HG02943 (cell line): ENCODE measurements at regions not wholly inside any gene's neighbourhood (a gene's known extent, or its start where the extent isn't known, plus 50 kb on each side); places are given as distances from the start of the nearest gene placed in this dataset.

ENCODE experiments used
- ATAC-seq: cut with Tn5 transposase; IDR thresholded peaks from one replicate; pipeline ENCODE4 v1.9.1; 2021; ENCODE audit warnings: mild to moderate bottlenecking, low read depth, moderate library complexity; ENCODE audit not compliant: unreplicated experiment

DNA sequence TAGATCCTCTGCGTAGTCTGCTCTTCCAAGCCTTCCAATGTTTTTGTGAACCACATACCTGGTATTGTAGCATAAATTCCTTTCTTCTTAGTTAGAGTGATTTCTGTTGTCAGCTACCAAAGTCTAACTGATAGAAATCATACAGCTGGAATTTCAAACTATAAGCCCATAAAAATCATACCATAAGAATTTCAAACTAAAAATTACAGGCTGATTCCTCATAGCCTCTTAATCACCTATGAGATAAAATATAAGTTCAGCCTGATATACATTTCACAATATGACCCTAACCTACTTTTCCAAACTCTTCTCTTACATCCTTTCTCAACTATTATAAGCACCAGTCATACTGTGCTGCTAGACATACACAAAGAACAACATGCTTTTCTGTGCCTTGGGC is 64.8 kb downstream of the PTHLH start:
- no peak for ATAC-seq

DNA sequence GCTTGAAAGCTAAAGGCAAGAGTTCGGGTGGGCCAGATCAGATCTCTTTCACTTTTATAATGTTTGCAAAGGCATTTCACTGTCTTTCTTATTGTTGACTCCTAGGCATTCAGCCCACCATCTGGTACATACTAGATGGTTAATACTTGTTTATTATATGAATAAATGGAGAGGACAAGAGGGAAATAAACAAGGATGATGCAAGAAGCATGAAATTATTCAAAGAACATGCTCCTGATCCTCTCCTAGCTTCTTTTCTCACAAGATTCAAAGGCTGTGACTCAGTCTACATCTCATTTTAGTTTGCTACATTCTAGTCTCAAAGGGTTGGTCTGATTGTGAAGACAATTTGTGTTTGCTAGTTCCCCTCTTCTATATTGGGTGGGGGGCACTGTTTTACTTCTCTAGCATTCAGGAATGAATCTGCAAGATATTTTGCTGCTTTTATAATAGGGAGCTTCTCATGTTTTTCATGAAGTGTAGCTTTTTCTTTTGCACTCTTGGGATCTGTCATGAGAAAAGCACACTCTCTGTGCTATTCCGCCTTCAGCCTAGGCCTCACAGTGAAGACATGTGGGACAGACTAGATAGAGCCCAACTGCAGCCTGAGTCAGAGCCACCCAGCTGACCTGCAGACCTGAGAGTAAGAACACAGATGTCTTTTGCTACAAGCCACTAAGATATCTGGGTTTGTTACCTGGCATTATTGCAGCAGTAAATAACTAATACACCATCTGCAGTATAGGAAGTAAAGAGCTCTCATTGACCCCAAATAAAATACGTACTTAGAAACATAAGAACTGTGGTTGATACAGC is 65.7 kb downstream of the PTHLH start:
- ATAC-seq, result no peak

DNA sequence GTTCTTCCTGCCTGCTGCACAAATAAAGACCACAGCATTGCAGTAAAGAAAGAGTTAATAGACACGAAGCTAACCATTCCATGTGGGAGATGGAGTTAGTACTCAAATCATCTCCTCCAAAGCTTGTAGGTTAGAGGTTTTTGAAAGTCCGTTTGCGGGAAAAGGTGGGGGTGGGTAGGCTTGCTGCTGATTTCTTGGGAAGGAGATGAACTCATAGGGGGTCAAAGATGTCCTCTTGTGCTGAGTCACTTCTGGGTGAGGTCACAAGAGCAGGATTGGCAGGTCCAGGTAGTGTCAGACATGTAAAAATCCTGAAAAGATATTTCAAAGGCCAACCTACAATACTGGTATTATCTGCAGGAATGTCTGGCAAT is 66.4 kb downstream of the PTHLH start:
- ATAC-seq, result no peak

DNA sequence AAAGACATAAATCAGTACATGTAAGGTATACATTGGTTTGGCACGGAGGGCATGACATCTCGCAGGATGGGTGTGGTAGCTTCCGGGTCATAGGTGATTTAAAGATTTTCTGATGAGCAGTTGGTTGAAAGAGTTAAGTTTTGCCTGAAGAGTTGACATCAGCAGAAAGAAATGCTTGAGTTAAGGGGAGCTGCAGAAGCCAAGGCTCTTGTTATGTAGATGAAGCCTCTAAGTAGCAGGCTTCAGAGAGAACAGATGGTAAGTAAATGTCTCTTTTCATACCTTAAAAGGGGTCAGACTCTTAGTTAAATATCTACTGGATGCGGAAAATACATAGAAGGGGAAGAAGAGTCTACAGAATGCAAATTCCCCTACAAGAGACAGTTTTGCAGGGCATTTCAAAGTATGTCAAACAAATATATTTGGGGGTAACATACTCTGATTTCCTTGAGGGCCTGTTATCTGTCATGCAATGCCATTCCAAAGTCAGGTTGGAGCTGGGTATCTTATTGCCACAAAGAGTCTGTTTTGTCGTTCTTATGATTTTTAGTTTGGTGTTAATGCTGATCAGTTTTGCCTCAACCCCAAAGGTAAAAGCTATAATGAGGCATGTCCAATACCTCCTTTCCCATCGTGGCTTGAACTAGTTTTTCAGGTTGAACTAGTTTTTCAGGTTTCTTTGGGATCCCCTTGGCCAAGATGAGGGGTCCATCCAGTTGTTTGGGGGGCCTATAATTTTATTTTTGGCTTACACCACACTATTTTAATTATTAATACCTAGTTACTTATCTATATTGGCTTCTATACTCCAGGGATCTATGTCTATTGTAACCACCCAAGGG is 67.0 kb downstream of the PTHLH start:
- ATAC-seq, result no peak

DNA sequence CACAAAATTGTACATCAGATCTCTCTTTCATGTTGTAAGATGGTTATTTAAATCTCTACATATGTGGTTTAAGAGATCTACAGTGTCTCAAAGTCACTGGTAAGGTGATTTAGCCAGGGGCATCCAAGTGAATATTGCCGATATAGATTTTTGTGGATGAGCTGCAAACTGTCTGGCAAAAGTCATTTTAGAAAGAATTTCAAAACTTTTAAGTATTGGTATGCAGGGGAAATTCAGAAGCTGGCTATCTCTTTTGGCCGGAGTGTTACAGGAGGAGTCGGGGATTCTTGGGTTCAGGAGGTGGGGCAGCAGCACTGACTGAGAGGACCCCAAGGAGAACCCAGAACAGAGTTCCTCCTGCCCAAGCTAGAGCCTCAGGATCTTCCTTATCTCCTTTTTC is 69.9 kb downstream of the PTHLH start:
- ATAC-seq, result no peak

DNA sequence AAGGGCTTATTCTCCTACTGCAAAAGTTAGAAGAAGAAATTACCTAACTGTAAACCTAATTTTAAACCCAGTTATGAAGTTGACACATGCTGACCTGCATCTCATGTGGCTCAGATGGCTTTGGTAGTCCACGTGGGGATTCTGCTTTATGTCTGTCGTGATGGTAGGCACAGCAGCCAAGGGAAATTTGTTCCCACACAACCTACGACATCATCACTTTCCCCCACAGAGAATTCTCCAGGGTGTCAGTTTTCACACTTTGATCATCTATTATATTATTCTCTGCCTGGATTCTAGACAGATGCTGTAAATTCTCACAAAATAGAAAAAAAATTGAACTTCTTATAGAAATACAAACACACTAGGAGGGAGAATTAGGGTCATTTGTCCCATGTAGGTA is 70.6 kb downstream of the PTHLH start:
- no peak for ATAC-seq

DNA sequence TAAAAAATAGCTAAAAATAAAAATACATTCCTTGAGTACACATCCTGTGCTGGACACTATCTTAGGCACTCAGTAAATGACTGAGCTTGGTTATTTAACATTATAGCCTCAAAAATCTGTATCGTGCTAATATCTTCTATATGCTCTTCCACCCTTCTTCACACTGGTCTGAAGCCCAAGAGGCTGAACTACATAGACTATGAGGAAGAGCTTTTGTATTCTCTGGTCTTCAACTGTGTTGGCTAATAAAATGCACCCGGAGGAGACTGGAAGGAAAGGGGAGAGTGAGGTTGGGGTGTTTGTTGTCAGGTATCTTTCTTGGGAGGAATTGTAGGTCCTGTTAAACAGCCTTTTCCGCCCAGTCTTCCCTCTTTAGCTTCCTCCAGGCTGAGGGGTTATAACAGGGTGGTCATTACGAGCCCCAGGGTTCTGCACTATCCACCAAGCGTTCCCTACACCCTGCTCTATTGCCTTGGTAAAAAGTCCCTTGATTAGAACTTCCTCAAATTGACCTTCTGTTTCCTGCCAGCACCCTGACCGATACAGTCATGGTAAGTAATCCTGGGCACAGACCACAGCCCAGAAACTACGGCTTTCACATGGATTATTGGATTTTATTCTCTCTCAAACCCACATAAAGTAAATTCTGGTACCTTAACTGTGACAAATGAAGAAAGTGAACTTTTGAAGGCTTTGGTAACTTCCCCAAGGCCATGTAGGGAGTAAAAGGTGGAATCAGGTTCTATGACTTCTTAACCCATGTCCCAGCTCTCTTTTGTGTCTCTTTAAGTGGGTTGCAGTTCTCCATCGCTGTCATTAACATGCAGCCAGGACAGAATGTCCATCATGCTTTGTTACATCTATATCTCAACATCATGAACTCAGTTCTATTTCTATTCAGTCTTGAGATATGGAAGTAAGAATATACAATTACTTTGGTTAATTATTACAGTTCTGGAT is 71.3 kb downstream of the PTHLH start:
- ATAC-seq, result no peak

DNA sequence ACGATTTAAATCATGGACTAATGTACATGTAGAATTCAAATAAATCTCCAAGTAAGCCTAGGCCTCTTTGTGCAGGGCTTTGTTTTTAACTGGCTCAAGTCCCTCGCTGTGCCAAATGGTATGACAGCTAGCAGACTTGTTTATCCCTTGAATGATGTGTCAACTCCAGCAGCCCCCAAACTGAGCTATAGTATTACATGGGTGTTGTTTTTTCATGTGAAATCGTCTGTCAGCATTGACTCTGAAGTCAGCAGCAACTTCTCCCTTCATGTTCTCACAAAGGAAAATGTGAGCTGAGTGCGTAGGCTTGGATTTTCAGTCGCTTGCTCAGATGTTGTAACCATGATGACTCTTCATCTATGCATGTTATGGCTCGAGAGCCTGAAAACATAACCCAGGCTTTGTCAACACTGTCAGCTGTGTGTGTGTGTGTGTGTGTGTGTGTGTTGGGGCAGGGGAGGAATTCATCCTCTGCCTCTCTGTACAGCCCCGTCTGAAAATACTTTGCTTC is 73.3 kb downstream of the PTHLH start:
- ATAC-seq, result no peak

DNA sequence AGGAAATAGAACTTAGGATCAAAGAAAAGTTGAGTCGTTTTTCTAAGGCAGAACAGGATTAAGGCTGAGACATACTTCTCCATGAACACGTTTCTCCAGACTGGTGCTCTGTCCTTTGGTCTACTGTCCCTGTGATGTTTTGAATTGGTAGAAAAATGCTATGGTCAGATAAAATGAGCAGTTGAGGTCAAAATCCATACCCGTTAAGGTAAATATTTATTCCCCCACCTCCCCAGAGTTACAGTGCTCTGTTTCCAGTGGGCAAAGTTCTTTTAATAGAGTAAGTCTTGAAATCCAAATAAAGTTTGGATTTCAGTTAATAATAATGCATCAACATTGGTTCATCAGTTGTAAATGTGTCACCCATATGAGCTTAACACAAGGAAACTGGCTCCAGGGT is 74.5 kb downstream of the PTHLH start:
- ATAC-seq, result no peak

DNA sequence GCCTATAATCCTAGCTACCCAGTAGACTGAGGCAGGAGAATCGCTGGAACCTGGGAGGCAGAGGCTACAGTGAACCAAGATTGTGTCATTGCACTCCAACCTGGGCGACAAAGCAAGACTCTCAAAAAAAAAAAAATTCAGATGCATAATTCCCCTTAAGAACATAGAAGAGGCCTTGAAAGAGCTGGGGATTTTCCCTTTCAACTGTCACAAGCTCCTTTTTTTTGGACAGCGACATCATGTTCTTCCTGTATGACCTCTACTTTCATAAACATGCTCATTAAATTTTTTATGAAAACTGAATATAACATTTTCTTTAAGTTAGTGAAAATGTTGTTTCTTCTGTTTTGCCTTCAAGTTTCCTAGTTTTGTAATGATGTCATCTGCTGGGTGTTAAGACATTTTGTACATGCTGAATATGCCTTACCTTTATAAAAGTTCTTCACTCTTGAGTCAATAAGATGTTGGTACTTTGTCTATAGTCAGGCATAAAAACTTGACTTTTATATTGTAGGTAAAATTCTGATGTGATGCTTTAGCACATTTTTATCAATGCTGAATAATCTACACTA is 76.0 kb downstream of the PTHLH start:
- no peak for ATAC-seq

DNA sequence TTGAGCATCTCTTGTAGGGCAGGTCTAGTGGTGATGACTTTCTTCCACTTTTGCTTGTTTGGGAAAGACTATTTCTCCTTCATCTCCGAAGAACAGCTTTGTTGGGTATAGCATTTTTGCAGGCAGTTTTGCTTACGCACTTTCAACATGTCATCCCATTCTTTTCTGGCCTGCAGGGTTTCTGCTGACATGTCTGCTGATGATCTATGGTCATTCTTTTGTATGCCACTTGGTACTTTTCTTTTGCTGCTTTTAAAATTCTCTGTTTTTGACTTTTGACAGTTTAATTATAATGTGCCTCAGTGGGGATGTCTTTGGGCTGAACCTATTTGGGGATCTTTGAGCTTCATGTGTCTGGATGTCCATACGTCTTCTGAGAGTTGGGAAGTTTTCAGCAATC is 78.2 kb downstream of the PTHLH start:
- ATAC-seq, result no peak

DNA sequence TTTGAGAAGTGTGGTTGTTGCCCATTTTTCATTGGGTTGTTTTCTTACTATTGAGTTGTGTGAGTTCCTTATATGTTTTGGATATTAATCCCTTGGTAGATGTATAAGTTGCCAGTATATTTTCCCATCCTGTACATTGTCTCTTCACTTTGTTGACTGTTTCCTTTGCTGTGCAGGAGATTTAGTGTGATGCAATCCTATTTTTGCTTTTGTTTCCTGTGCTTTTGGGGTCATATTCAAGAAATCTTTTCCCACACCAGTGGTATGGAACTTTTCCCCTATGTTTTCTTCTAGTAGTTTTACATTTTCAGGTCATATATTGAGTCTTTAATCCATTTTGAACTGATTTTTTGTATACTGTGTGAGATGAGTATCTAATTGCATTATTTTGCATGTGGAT is 92.8 kb downstream of the PTHLH start:
- no peak for ATAC-seq

DNA sequence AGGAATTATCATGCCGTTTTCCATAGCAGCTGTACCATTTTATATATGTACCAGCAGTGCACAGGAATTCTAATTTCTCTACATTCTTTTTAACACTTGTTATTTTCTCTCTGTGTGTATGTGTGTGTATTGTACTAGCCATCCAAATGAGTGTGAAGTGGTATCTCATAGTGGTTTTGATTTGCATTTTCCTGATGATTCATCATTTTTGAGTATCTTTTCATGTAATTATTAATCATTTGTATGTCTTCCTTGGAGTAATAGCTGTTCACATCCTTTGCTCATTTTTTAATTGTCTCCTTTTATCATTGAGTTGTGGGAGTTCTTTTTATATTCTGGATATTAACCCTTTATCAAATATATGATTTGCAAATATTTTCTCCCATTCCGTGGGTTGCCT is 95.6 kb upstream of the MANSC4 start:
- ATAC-seq, result no peak

DNA sequence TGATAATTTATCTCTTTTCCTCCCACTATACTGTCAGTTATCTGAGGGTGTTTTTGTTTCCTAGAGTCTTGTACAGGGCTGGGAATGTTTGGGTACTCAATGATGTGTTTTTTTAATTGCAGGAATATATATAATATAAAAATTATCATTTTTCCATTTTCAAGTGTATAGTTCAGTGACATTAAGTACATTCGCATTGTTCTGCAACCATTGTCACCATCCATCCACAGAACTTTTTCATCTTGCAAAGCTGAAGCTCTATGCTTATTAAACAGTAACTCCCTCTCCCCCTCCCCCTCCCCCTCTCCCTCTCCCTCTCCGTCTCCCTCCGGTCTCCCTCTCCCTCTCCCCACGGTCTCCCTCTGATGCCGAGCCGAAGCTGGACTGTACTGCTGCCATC is 93.0 kb upstream of the MANSC4 start:
- no peak for ATAC-seq

DNA sequence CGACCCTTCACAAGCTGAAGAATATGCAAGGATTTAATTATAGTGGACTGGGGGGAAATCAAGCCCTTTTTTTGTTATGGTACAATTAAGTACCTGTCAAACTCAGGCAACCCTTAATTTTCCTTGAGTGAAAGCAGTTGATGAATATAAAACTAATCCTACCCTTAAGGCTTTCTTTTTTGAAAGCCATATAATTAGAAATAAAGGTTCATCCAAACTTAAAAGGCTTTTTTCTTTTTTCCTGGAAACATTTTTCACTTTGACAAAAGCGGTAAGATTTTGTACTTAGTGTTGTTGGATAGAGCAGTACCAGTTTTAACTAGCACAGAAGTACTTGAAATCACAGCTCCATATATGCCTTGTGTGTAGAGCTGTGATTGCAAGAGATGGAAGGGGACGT is 91.9 kb upstream of the MANSC4 start:
- ATAC-seq, result no peak

DNA sequence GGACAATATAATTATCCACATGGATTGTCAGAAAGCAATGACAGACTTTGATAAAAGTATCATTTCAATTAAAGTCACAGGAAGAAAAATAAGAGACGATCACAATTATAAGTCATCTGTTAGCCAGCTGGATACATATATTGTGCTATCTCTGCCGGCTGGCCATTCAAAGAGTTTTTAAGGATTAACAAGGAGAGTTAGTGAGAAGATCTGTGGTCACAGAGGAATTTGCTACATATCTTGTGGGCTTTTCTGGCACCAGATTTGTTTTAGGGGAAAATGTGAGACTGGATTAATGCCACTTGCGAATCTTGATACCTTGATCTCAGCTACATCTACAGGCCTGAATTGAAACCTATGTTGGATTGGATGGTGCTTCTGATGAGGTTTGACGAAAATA is 90.9 kb upstream of the MANSC4 start:
- ATAC-seq, result no peak

DNA sequence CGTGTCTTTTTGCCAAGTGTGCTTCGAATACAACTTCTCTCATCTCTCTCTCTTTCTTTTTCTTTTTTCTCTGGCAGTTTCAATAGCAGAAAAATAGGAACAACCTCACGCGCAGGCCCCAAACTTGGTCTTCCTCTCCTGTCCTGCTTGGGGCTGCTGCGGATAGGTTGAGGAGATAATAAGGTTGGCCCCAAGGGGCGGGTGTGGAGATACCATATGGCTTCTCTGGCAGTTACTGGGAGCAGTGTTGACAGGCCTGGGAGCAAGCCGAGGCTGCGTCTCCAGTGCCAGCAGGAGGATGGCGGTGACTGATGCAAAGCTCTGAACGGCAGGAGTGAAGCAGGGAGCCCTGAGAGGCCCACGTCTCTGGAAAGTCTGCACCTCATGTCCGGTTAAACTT is 89.5 kb upstream of the MANSC4 start:
- no peak for ATAC-seq

DNA sequence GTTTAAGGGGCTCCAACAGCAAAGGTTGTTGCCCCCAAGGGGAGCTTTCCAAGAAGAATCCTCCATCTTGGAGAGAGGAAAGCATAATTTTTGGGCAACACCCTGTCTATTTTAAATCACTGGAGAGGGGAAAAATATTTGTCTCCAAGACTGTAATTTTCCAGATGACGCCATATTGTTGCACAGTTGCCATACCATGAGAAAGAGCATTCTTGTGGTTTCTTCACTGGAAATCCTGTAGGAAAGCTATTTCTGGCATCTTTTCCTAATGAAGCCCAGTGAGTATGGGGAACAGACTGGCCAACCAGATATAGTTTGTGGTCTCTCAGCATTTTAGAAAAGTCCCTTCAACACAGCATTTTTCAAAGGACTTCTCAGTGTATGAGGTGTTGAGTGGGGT is 88.1 kb upstream of the MANSC4 start:
- ATAC-seq, result no peak

DNA sequence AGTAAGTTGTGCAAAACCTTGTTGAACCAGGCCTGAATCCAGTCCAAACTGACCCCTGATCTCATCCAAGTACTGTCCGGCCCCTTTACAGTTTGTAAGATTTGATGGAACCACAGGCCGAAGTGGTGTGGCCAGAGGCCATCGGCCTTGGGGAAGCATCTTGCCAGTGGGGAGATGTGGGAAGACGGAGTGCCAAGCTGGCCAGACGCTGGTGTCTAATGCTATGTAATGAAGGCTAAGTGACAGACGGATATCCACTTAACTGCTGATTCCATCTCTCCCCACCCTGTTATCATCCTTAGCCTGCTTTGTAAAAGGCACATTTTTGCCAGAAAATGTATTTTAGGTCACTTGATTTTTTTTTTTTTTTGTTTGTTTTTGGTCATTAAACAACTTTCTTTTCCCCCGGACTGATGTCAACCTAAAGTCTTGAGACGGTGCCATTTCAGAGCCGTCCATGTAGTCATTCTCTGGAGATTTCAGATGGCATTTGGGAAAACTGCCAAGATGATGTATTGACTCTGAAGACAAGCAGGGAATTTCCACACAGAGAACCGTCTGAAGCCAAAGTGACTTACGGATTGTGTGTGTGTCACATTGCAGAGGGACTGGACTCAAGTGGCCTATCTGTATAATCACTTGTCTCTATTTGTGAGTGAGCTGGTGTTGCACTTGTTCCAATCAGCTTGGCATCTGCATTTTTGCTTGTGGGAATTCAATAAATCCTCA is 86.5 kb upstream of the MANSC4 start:
- no peak for ATAC-seq

DNA sequence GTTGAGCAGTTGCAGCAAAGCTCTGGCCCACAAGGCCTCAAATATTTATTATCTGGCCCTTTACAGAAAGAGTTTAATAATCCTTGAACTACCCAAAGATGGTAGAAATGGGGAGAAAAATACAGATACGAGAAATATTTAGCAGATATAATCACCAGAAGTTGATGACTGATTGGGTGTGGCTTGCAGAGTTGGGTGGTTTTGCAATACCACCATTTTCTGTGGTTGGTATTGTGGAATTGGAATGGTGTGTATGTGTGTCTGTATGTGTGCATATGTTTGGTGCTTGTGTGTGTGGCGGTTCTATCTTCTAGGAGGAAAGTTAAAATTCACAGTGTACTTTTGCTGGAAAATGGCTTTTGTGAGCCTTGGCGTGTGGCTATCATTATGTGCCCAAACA is 85.4 kb upstream of the MANSC4 start:
- ATAC-seq, result no peak
